Colonic mucosa (tissue), 4 donors: ENCODE measurements at regions not wholly inside any gene's neighbourhood (a gene's known extent, or its start where the extent isn't known, plus 50 kb on each side); places are given as distances from the start of the nearest gene placed in this dataset.

ENCODE experiments used
- DNase-seq: peaks from one replicate; pipeline ENCODE4 v3.0.0-alpha.2; 2020
- H3K27ac ChIP-seq: fragments of 200-600 bp; one replicate; pipeline ENCODE4 v1.8.0; 2021
- H3K27me3 ChIP-seq: fragments of 200-600 bp; one replicate; pipeline ENCODE4 v1.8.0; 2021
- H3K36me3 ChIP-seq: fragments of 200-600 bp; one replicate; pipeline ENCODE4 v1.8.0; 2021
- H3K4me1 ChIP-seq: fragments of 200-600 bp; one replicate; pipeline ENCODE4 v1.8.0; 2021; ENCODE audit warnings: mild to moderate bottlenecking
- H3K4me3 ChIP-seq: fragments of 200-600 bp; one replicate; pipeline ENCODE4 v1.8.0; 2021
- H3K9ac ChIP-seq, 2 donors: one replicate each; pipeline ENCODE4 v1.7.0; 2013; ENCODE audit warnings: control low read depth in 2 of 2, low read depth in 2 of 2, low read length in 2 of 2
- H3K9me3 ChIP-seq: fragments of 200-600 bp; one replicate; pipeline ENCODE4 v1.8.0; 2021
- CTCF ChIP-seq: fragments of 200-600 bp; IDR thresholded peaks from one replicate; pipeline ENCODE4 v1.8.0; 2022; ENCODE audit warnings: antibody characterized with exemption, mild to moderate bottlenecking
- intact Hi-C: fragments of 100-400 bp; cut with DNase I; formaldehyde crosslinking; loops from one replicate; pipeline ENCODE4 v1.14.1; 2022
- donor health status: healthy.
- donor health status: DM: no; HTN: no; CAD: no.
- donor health status: DM: no; HTN: no; CAD: no.

GRCh38 chr5:96244696-96245095, 188.4 kb downstream of the PCSK1 start:
- DNase-seq: no peak
- H3K9me3 ChIP-seq: no peaks in the 10 kb centered on the region
- H3K27ac ChIP-seq: no peak overlapping the region
- H3K36me3 ChIP-seq: no peaks in the 10 kb centered on the region
- no peak for TF ChIP-seq CTCF
- no peaks in the 10 kb centered on the region for H3K27me3 ChIP-seq
- no peak overlapping the region for H3K9ac ChIP-seq
- intact Hi-C loops: no loop called here
- no peaks in the 10 kb centered on the region for H3K4me1 ChIP-seq
- no peak overlapping the region for H3K4me3 ChIP-seq

- H3K4me3 ChIP-seq: no peak overlapping the region
- intact Hi-C loops: no loop called here
These were observed 189.2 kb downstream of the PCSK1 start for GRCh38 chr5:96243862-96244261.

GRCh38 chr5:96243203-96243602, 189.8 kb downstream of the PCSK1 start:
- Histone ChIP-seq H3K4me1 (no peaks in the 10 kb centered on the region), H3K27ac (no peak overlapping the region), H3K9me3 (no peaks in the 10 kb centered on the region), H3K4me3 (no peak overlapping the region), H3K9ac (no peak overlapping the region), H3K36me3 (no peaks in the 10 kb centered on the region), H3K27me3 (no peaks in the 10 kb centered on the region)
- intact Hi-C loops: no loop called here
- DNase-seq: no peak
- no peak for TF ChIP-seq CTCF

More at GRCh38 chr5:96243862-96244261, 189.2 kb downstream of the PCSK1 start:
- Histone ChIP-seq H3K36me3 (no peaks in the 10 kb centered on the region), H3K27me3 (no peaks in the 10 kb centered on the region), H3K4me1 (no peaks in the 10 kb centered on the region), H3K27ac (no peak overlapping the region), H3K9me3 (no peaks in the 10 kb centered on the region), H3K9ac (no peak overlapping the region)
- no peak for DNase-seq
- no peak for TF ChIP-seq CTCF

- H3K27me3 ChIP-seq: no peaks in the 10 kb centered on the region
- H3K9me3 ChIP-seq: no peaks in the 10 kb centered on the region
- H3K27ac ChIP-seq: no peak overlapping the region
- no peak for DNase-seq
- TF ChIP-seq CTCF: no peak
- no peak overlapping the region for H3K9ac ChIP-seq
- H3K4me1 ChIP-seq: no peaks in the 10 kb centered on the region
- intact Hi-C loops: no loop called here
- no peak overlapping the region for H3K4me3 ChIP-seq
- no peaks in the 10 kb centered on the region for H3K36me3 ChIP-seq
These were observed 190.5 kb downstream of the PCSK1 start for GRCh38 chr5:96242571-96242970.

GRCh38 chr5:96236831-96237230, 196.2 kb downstream of the PCSK1 start:
- Histone ChIP-seq H3K27ac (no peak overlapping the region), H3K9ac (no peak overlapping the region), H3K36me3 (no peaks in the 10 kb centered on the region), H3K4me3 (no peak overlapping the region), H3K27me3 (no peaks in the 10 kb centered on the region), H3K4me1 (no peaks in the 10 kb centered on the region), H3K9me3 (no peaks in the 10 kb centered on the region)
- no peak for DNase-seq
- no peak for TF ChIP-seq CTCF
- intact Hi-C loops: no loop called here

- no peak for TF ChIP-seq CTCF
These were observed 197.0 kb downstream of the PCSK1 start for GRCh38 chr5:96236051-96236450.

More at GRCh38 chr5:96236051-96236450, 197.0 kb downstream of the PCSK1 start:
- H3K4me1 ChIP-seq: no peaks in the 10 kb centered on the region
- intact Hi-C loops: no loop called here
- no peaks in the 10 kb centered on the region for H3K36me3 ChIP-seq
- no peak for DNase-seq
- no peaks in the 10 kb centered on the region for H3K9me3 ChIP-seq
- H3K4me3 ChIP-seq: no peak overlapping the region
- no peaks in the 10 kb centered on the region for H3K27me3 ChIP-seq
- H3K27ac ChIP-seq: no peak overlapping the region
- no peak overlapping the region for H3K9ac ChIP-seq
